H1 (cell line): ENCODE measurements at regions not wholly inside any gene's neighbourhood (a gene's known extent, or its start where the extent isn't known, plus 50 kb on each side); places are given as distances from the start of the nearest gene placed in this dataset.

Experiments
- CTCF ChIA-PET: fragments of 300-600 bp; sonication (Branson Sonifier 250); formaldehyde crosslinking; loops from one replicate; lab custom pipeline; 2021; ENCODE audit not compliant: partially characterized antibody; lab: Charles Lee
- POLR2A ChIA-PET: fragments of 300-600 bp; sonication (Branson Sonifier 250); formaldehyde crosslinking; loops from one replicate; lab custom pipeline; 2021; ENCODE audit warnings: inconsistent platforms; ENCODE audit not compliant: partially characterized antibody; lab: Charles Lee
- DNase-seq, 2 experiments: peaks; one replicate each; pipeline versions ENCODE4 v3.0.0 to v3.0.0-alpha.2; 2010 to 2022; ENCODE audit warnings: low spot score in 2 of 2, low read depth in 1 of 2, mixed read lengths in 1 of 2
- FAIRE-seq: peaks from 2 replicates; lab custom pipeline; 2011; peaks lifted over from hg19 to GRCh38; lab: Jason Lieb, UNC
- H2AFZ ChIP-seq: 2 replicates; pipeline ENCODE4 v1.8.1; 2012; ENCODE audit warnings: low read length, inconsistent platforms
- H2AK5ac ChIP-seq: 2 replicates; pipeline ENCODE4 v1.6.1; 2013; ENCODE audit warnings: low read depth, low read length
- H2BK120ac ChIP-seq: replicated peaks from 2 replicates; pipeline ENCODE3; 2013; ENCODE audit warnings: low read depth, low read length, inconsistent platforms
- H2BK12ac ChIP-seq: 2 replicates; pipeline ENCODE4 v1.6.1; 2013; ENCODE audit warnings: low read depth, low read length
- H2BK15ac ChIP-seq: 2 replicates; pipeline ENCODE4 v1.6.1; 2013; ENCODE audit warnings: low read length
- H2BK20ac ChIP-seq: 2 replicates; pipeline ENCODE4 v1.6.1; 2013; ENCODE audit warnings: low read length
- H2BK5ac ChIP-seq: 2 replicates; pipeline ENCODE4 v1.6.1; 2013; ENCODE audit warnings: low read depth, low read length
- H3K14ac ChIP-seq: 2 replicates; pipeline ENCODE4 v1.6.1; 2013; ENCODE audit warnings: inconsistent platforms; ENCODE audit not compliant: insufficient read length
- H3K18ac ChIP-seq: 2 replicates; pipeline ENCODE4 v1.6.1; 2013; ENCODE audit warnings: low read length; ENCODE audit errors: extremely low read depth
- H3K23ac ChIP-seq: 2 replicates; pipeline ENCODE4 v1.6.1; 2013; ENCODE audit warnings: inconsistent platforms; ENCODE audit not compliant: insufficient read length
- H3K23me2 ChIP-seq: 2 replicates; pipeline ENCODE4 v1.6.1; 2013; ENCODE audit warnings: low read depth, low read length
- H3K27ac ChIP-seq: 2 replicates; pipeline ENCODE4 v1.6.1; 2011; ENCODE audit warnings: low read depth, low read length, inconsistent platforms
- H3K27me3 ChIP-seq, 4 experiments: replicated peaks in 1 of 4; 1 replicate in 1 of 4; 2 replicates in 3 of 4; pipeline versions ENCODE4 v1.6.1 to v1.8.1; 2011 to 2013; ENCODE audit warnings: low read length in 3 of 4, mild to moderate bottlenecking in 3 of 4, inconsistent platforms in 2 of 4, mixed read lengths in 2 of 4, moderate library complexity in 1 of 4; ENCODE audit not compliant: control insufficient read depth in 3 of 4, insufficient read depth in 3 of 4; ENCODE audit errors: extremely low read depth in 1 of 4
- H3K36me3 ChIP-seq, 4 experiments: 2 replicates each; pipeline versions ENCODE4 v1.6.1 to v1.8.1; 2011 to 2013; ENCODE audit warnings: mild to moderate bottlenecking in 4 of 4, low read length in 3 of 4, moderate library complexity in 2 of 4, control low read depth in 1 of 4, inconsistent platforms in 1 of 4; ENCODE audit not compliant: insufficient read depth in 4 of 4, control insufficient read depth in 2 of 4
- H3K4ac ChIP-seq: replicated peaks from 2 replicates; pipeline ENCODE3; 2013; ENCODE audit warnings: low read length, low read depth, mixed read lengths, inconsistent platforms; ENCODE audit not compliant: insufficient read length
- H3K4me1 ChIP-seq, 4 experiments: replicated peaks in 1 of 4; 1 replicate in 1 of 4; 2 replicates in 3 of 4; pipeline versions ENCODE4 v1.6.1 to v1.8.1; 2011 to 2013; ENCODE audit warnings: low read length in 3 of 4, inconsistent platforms in 2 of 4, mixed read lengths in 1 of 4; ENCODE audit not compliant: insufficient read depth in 4 of 4, control insufficient read depth in 3 of 4
- H3K4me2 ChIP-seq, 2 experiments: 2 replicates each; pipeline versions ENCODE4 v1.6.1 to v1.8.1; 2011 to 2013; ENCODE audit warnings: low read depth in 2 of 2, low read length in 2 of 2, control low read depth in 1 of 2, inconsistent platforms in 1 of 2, mild to moderate bottlenecking in 1 of 2; ENCODE audit not compliant: insufficient read depth in 1 of 2
- H3K4me3 ChIP-seq, 4 experiments: fragments of 200-600, 300-600 bp in 1 of 4; sonication (generic), shearing (Covaris generic), sonication (Bioruptor Twin) in 1 of 4; 2 replicates each; pipeline versions ENCODE4 v1.5.1 to v1.8.1; 2011 to 2016; ENCODE audit warnings: low read length in 4 of 4, low read depth in 3 of 4, control low read depth in 2 of 4, inconsistent platforms in 2 of 4, mild to moderate bottlenecking in 2 of 4, mixed read lengths in 1 of 4, moderate library complexity in 1 of 4; ENCODE audit not compliant: insufficient read depth in 2 of 4; ENCODE audit errors: extremely low read depth in 1 of 4
- H3K56ac ChIP-seq: replicated peaks from 2 replicates; pipeline ENCODE3; 2013; ENCODE audit warnings: low read depth, mild to moderate bottlenecking, mixed read lengths, low read length, inconsistent platforms; ENCODE audit not compliant: insufficient read length
- H3K79me1 ChIP-seq: 2 replicates; pipeline ENCODE4 v1.6.1; 2013; ENCODE audit warnings: low read depth, low read length, control low read depth
- H3K79me2 ChIP-seq, 2 experiments: 2 replicates each; pipeline versions ENCODE4 v1.6.1 to v1.8.1; 2012 to 2013; ENCODE audit warnings: low read length in 2 of 2, mild to moderate bottlenecking in 2 of 2, inconsistent platforms in 1 of 2; ENCODE audit not compliant: insufficient read depth in 2 of 2, control insufficient read depth in 1 of 2
- H3K9ac ChIP-seq, 4 experiments: replicated peaks in 1 of 4; 1 replicate in 1 of 4; 2 replicates in 3 of 4; pipeline versions ENCODE4 v1.6.1 to v1.8.1; 2011 to 2013; ENCODE audit warnings: low read depth in 3 of 4, low read length in 3 of 4, control low read depth in 2 of 4, mild to moderate bottlenecking in 2 of 4, moderate library complexity in 2 of 4, inconsistent platforms in 1 of 4; ENCODE audit errors: extremely low read depth in 1 of 4
- H3K9me3 ChIP-seq, 2 experiments: 2 replicates each; pipeline versions ENCODE4 v1.6.1 to v1.8.1; 2012 to 2013; ENCODE audit warnings: mild to moderate bottlenecking in 2 of 2, moderate library complexity in 2 of 2, control low read depth in 1 of 2, inconsistent platforms in 1 of 2, low read depth in 1 of 2, low read length in 1 of 2, mixed read lengths in 1 of 2; ENCODE audit not compliant: insufficient read depth in 2 of 2
- H4K20me1 ChIP-seq, 2 experiments: replicated peaks in 1 of 2; 2 replicates each; pipeline versions ENCODE3 to v1.8.1; 2011 to 2013; ENCODE audit warnings: inconsistent platforms in 2 of 2, low read length in 2 of 2, mild to moderate bottlenecking in 1 of 2; ENCODE audit not compliant: insufficient read depth in 2 of 2, control insufficient read depth in 1 of 2
- H4K5ac ChIP-seq: 2 replicates; pipeline ENCODE4 v1.6.1; 2013; ENCODE audit warnings: low read length, low read depth, mixed read lengths, inconsistent platforms; ENCODE audit not compliant: insufficient read length
- H4K8ac ChIP-seq: 2 replicates; pipeline ENCODE4 v1.8.0; 2013; ENCODE audit warnings: mild to moderate bottlenecking, moderate library complexity, low read length, inconsistent platforms; ENCODE audit not compliant: insufficient read depth; ENCODE audit errors: extremely low read depth
- H4K91ac ChIP-seq: replicated peaks from 2 replicates; pipeline ENCODE3; 2013; ENCODE audit warnings: low read length, mixed read lengths, inconsistent platforms; ENCODE audit not compliant: insufficient read length
- ASH2L ChIP-seq: fragments of 200-600, 300-600 bp; sonication (generic); IDR thresholded peaks from one replicate; pipeline ENCODE4 v1.7.1; 2017; ENCODE audit warnings: low read length
- CBX8 ChIP-seq: fragments of 300-800, 300-1000 bp; sonication (generic); IDR thresholded peaks from 2 replicates; pipeline ENCODE4 v1.7.1; 2016; ENCODE audit warnings: low read depth, low read length, borderline replicate concordance
- EGR1 ChIP-seq: IDR thresholded peaks from 2 replicates; pipeline ENCODE4 v1.6.1; 2011; ENCODE audit warnings: low read depth, low read length, borderline replicate concordance
- KDM5A ChIP-seq: fragments of 200-600 bp; IDR thresholded peaks from 2 replicates; pipeline ENCODE4 v1.7.1; 2012; ENCODE audit warnings: mild to moderate bottlenecking, low read length, inconsistent platforms, mixed read lengths
- NRF1 ChIP-seq: IDR thresholded peaks from 2 replicates; pipeline ENCODE4 v1.6.1; 2011; ENCODE audit warnings: mild to moderate bottlenecking, low read depth, low read length, improper control_type of control experiment
- POU5F1 ChIP-seq: IDR thresholded peaks from 2 replicates; pipeline ENCODE4 v1.6.1; 2011; ENCODE audit warnings: low read depth, mild to moderate bottlenecking, low read length, moderate library complexity
- WGBS, 2 experiments: shearing (Covaris generic) in 1 of 2; methylation state at CpG; one replicate each; pipeline versions ENCODE4 v1.1.6 to v1.1.7; 2013 to 2015; ENCODE audit warnings: low lambda C conversion rate in 2 of 2, mixed read lengths in 2 of 2, inconsistent platforms in 1 of 2, low coverage in 1 of 2, missing lambda C conversion rate in 1 of 2; ENCODE audit not compliant: insufficient replicate concordance in 2 of 2, insufficient coverage in 1 of 2, insufficient read length in 1 of 2; ENCODE audit errors: extremely low coverage in 1 of 2, missing lambda C conversion rate in 1 of 2; 5-methylcytosine and 5-hydroxymethylcytosine counted together
- TF ChIP-seq, protein P1 (sequence below): IDR thresholded peaks from 2 replicates; pipeline ENCODE4 v1.6.1; 2012; ENCODE audit warnings: inconsistent platforms
- TF ChIP-seq, protein P2 (sequence below), 3 experiments: IDR thresholded peaks; 1 replicate in 2 of 3; 2 replicates in 1 of 3; pipeline versions ENCODE4 v1.5.1 to v1.6.1; 2011; ENCODE audit warnings: low read length in 3 of 3, mild to moderate bottlenecking in 3 of 3, inconsistent platforms in 2 of 3, low read depth in 1 of 3, moderate library complexity in 1 of 3; ENCODE audit not compliant: insufficient read depth in 1 of 3; ENCODE audit errors: control extremely low read depth in 1 of 3

DNA sequence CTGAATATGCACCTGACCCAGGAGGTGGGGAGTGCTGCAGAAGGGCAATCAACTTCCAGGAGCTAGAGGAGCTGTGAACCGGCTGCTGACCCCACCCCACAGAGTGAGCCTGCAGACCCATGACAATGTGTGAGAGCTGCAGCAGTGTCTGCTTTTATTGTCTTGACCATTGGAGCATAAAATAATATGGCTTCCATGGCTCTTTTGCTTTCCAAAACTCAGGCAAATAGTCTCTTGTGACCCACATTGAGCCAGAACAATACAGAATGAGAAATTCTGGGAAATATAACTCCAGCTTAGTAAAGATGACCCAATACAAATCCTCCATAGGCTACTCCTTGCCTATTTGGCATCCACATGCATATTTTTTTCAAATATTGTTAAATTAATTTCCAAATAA, 309.6 kb downstream of the PYDC2 start:
- Histone ChIP-seq H3K27ac (no peak overlapping the region), H3K9me3 (no peaks in the 10 kb centered on the region), H3K14ac (no peak overlapping the region), H4K20me1 (no peaks in the 10 kb centered on the region), H2BK20ac (no peak overlapping the region), H2AFZ (0 out of 2 replicates have a peak overlapping the region, but pooled peaks have one; percentile 81), H3K79me1 (no peaks in the 10 kb centered on the region), H2AK5ac (no peak overlapping the region), H3K23ac (no peak overlapping the region), H2BK15ac (no peak overlapping the region), H3K18ac (no peak overlapping the region), H2BK120ac (no peak overlapping the region), H3K79me2 (no peaks in the 10 kb centered on the region), H3K9ac (no peak overlapping the region), H2BK12ac (no peak overlapping the region), H3K4me1 (0 out of 7 replicates have a peak, but pooled peaks cover 0 to 2% (median 0%) of the 10 kb centered on the region in 4 experiments), H3K36me3 (no peaks in the 10 kb centered on the region), H3K4ac (no peak overlapping the region), H3K56ac (no peak overlapping the region), H4K91ac (no peak overlapping the region), H3K4me3 (no peak overlapping the region), H3K4me2 (no peak overlapping the region), H4K8ac (no peak overlapping the region), H2BK5ac (no peak overlapping the region), H3K27me3 (no peaks in the 10 kb centered on the region), H3K23me2 (no peaks in the 10 kb centered on the region; the same call in 1 of the 2 replicates), H4K5ac (no peak overlapping the region)
- ChIA-PET POLR2A (no interaction called here), CTCF (no interaction called here)
- FAIRE-seq = no peak
- TF ChIP-seq, protein P1, sequence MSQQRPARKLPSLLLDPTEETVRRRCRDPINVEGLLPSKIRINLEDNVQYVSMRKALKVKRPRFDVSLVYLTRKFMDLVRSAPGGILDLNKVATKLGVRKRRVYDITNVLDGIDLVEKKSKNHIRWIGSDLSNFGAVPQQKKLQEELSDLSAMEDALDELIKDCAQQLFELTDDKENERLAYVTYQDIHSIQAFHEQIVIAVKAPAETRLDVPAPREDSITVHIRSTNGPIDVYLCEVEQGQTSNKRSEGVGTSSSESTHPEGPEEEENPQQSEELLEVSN = no peak
- no peak for TF ChIP-seq EGR1
- TF ChIP-seq ASH2L = no peak
- no peak for TF ChIP-seq KDM5A
- no peak for TF ChIP-seq CBX8
- TF ChIP-seq, protein P2, sequence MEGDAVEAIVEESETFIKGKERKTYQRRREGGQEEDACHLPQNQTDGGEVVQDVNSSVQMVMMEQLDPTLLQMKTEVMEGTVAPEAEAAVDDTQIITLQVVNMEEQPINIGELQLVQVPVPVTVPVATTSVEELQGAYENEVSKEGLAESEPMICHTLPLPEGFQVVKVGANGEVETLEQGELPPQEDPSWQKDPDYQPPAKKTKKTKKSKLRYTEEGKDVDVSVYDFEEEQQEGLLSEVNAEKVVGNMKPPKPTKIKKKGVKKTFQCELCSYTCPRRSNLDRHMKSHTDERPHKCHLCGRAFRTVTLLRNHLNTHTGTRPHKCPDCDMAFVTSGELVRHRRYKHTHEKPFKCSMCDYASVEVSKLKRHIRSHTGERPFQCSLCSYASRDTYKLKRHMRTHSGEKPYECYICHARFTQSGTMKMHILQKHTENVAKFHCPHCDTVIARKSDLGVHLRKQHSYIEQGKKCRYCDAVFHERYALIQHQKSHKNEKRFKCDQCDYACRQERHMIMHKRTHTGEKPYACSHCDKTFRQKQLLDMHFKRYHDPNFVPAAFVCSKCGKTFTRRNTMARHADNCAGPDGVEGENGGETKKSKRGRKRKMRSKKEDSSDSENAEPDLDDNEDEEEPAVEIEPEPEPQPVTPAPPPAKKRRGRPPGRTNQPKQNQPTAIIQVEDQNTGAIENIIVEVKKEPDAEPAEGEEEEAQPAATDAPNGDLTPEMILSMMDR (IDR thresholded peaks at IDR 0.05; ENCODE audit: control extremely low read depth in 1 of 3, insufficient read depth in 1 of 3, low read depth in 1 of 3, low read length in 3 of 3) = no peak
- TF ChIP-seq NRF1 = no peak
- TF ChIP-seq POU5F1 = no peak
- WGBS, 2 experiments = 77% methylated on average over 1 of the region's 1 CpG; no CpG with 5 or more reads in 1 of the 2 experiments
- DNase-seq = no peak
